SU-DHL-6 (cell line): ENCODE measurements at regions not wholly inside any gene's neighbourhood (a gene's known extent, or its start where the extent isn't known, plus 50 kb on each side); places are given as distances from the start of the nearest gene placed in this dataset.

Experiments
- H2AFZ ChIP-seq: fragments of 200-600 bp; sonication (generic); 2 replicates; pipeline ENCODE4 v1.6.1; 2014; ENCODE audit warnings: low read depth, mild to moderate bottlenecking, moderate library complexity, mixed read lengths, antibody characterized with exemption, low read length; ENCODE audit not compliant: severe bottlenecking
- H3F3A ChIP-seq: fragments of 200-600 bp; shearing (Covaris generic); 2 replicates; pipeline ENCODE4 v1.6.0; 2016; ENCODE audit warnings: antibody characterized with exemption, mild to moderate bottlenecking; ENCODE audit not compliant: insufficient read depth
- H3K27ac ChIP-seq: fragments of 200-600 bp; sonication (generic); 2 replicates; pipeline ENCODE4 v1.5.1; 2016; ENCODE audit warnings: low read depth, mild to moderate bottlenecking, low read length, moderate library complexity, mixed read lengths
- H3K27me3 ChIP-seq: fragments of 200-600 bp; sonication (generic), shearing (Covaris generic); 2 replicates; pipeline ENCODE4 v1.6.0; 2014; ENCODE audit warnings: mild to moderate bottlenecking, low read length
- H3K36me3 ChIP-seq: fragments of 200-600 bp; sonication (generic); 2 replicates; pipeline ENCODE4 v1.6.1; 2014; ENCODE audit warnings: mild to moderate bottlenecking, low read length, mixed read lengths
- H3K4me2 ChIP-seq: fragments of 300-600, 200-600 bp; shearing (Covaris generic), sonication (generic); 2 replicates; pipeline ENCODE4 v1.6.0; 2014; ENCODE audit warnings: low read length, low read depth, mild to moderate bottlenecking; ENCODE audit not compliant: poor library complexity, severe bottlenecking
- H3K4me3 ChIP-seq: fragments of 200-600 bp; sonication (generic); 2 replicates; pipeline ENCODE4 v1.5.1; 2014; ENCODE audit warnings: antibody characterized with exemption, low read length, mild to moderate bottlenecking, mixed read lengths; ENCODE audit not compliant: insufficient read depth, poor library complexity, severe bottlenecking
- H3K79me2 ChIP-seq: fragments of 200-600 bp; sonication (generic); 2 replicates; pipeline ENCODE4 v1.6.1; 2014; ENCODE audit warnings: mild to moderate bottlenecking, low read length, moderate library complexity; ENCODE audit not compliant: insufficient read depth
- H3K9ac ChIP-seq: fragments of 200-600 bp; sonication (generic); 2 replicates; pipeline ENCODE4 v1.7.0; 2014; ENCODE audit warnings: mild to moderate bottlenecking, low read length
- H3K9me2 ChIP-seq: fragments of 200-600 bp; sonication (generic); replicated peaks from 2 replicates; pipeline ENCODE4 v1.6.1; 2014; ENCODE audit warnings: low read length; ENCODE audit not compliant: insufficient read depth
- H3K9me3 ChIP-seq: fragments of 200-600 bp; sonication (generic); 2 replicates; pipeline ENCODE4 v1.6.1; 2014; ENCODE audit warnings: low read length, mixed read lengths; ENCODE audit not compliant: insufficient read depth
- H4K20me1 ChIP-seq: fragments of 200-600 bp; sonication (generic); 2 replicates; pipeline ENCODE4 v1.6.1; 2014; ENCODE audit warnings: low read depth, mild to moderate bottlenecking, antibody characterized with exemption, low read length, moderate library complexity, mixed read lengths
- EZH2phosphoT487 ChIP-seq: fragments of 200-600 bp; sonication (generic), shearing (Covaris generic); conservative IDR thresholded peaks from 2 replicates; pipeline ENCODE4 v1.6.1; 2018; ENCODE audit warnings: mild to moderate bottlenecking, antibody characterized with exemption, low read length, moderate library complexity, mixed read lengths
- TF ChIP-seq, protein P1 (sequence below): fragments of 200-600 bp; sonication (generic); IDR thresholded peaks from one replicate; pipeline ENCODE4 v1.5.1; 2017; ENCODE audit warnings: antibody characterized with exemption, mild to moderate bottlenecking, low read length, moderate library complexity; ENCODE audit not compliant: insufficient read depth, poor library complexity, severe bottlenecking

- no peak overlapping the region for H3K4me2 ChIP-seq
- H2AFZ ChIP-seq = no peak overlapping the region
- H4K20me1 ChIP-seq = no peaks in the 10 kb centered on the region
- no peaks in the 10 kb centered on the region for H3F3A ChIP-seq
- H3K27ac ChIP-seq = no peak overlapping the region
- no peaks in the 10 kb centered on the region for H3K79me2 ChIP-seq
- H3K9me3 ChIP-seq = no peaks in the 10 kb centered on the region
- H3K9me2 ChIP-seq = no peaks in the 10 kb centered on the region
- no peaks in the 10 kb centered on the region for H3K27me3 ChIP-seq
- H3K4me3 ChIP-seq = no peak overlapping the region
- no peak overlapping the region for H3K9ac ChIP-seq
- TF ChIP-seq, protein P1, sequence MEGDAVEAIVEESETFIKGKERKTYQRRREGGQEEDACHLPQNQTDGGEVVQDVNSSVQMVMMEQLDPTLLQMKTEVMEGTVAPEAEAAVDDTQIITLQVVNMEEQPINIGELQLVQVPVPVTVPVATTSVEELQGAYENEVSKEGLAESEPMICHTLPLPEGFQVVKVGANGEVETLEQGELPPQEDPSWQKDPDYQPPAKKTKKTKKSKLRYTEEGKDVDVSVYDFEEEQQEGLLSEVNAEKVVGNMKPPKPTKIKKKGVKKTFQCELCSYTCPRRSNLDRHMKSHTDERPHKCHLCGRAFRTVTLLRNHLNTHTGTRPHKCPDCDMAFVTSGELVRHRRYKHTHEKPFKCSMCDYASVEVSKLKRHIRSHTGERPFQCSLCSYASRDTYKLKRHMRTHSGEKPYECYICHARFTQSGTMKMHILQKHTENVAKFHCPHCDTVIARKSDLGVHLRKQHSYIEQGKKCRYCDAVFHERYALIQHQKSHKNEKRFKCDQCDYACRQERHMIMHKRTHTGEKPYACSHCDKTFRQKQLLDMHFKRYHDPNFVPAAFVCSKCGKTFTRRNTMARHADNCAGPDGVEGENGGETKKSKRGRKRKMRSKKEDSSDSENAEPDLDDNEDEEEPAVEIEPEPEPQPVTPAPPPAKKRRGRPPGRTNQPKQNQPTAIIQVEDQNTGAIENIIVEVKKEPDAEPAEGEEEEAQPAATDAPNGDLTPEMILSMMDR = no peak
- no peak for TF ChIP-seq EZH2phosphoT487
- no peaks in the 10 kb centered on the region for H3K36me3 ChIP-seq
These were observed 279.9 kb upstream of the TARS1 start for GRCh38 chr5:33160871-33161270.

DNA sequence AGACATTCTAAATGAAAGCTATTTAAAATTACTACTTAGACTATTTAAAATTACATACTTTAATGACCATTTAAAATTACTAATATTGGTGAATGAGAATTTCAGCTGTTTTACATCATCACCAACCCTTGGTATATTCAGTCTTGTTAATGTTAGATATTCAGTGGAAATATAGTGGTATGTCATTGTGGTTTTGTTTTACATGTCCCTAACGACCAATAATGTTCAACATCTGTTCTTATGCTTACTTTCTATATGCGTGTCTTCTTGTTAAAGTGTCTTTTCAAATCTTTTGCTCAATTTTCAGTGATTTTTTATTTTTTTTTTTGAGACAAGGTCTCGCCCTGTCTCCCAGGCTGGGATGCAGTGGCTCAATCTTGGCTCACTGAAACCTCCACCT lies 279.3 kb upstream of the TARS1 start:
- Histone ChIP-seq H2AFZ (no peak overlapping the region), H4K20me1 (no peaks in the 10 kb centered on the region), H3K9me3 (no peaks in the 10 kb centered on the region), H3K4me3 (no peak overlapping the region), H3K9ac (no peak overlapping the region), H3K9me2 (no peaks in the 10 kb centered on the region), H3K36me3 (no peaks in the 10 kb centered on the region), H3F3A (no peaks in the 10 kb centered on the region), H3K4me2 (no peak overlapping the region), H3K27me3 (no peaks in the 10 kb centered on the region), H3K27ac (no peak overlapping the region), H3K79me2 (no peaks in the 10 kb centered on the region)
- TF ChIP-seq, protein P1 = no peak
- no peak for TF ChIP-seq EZH2phosphoT487

DNA sequence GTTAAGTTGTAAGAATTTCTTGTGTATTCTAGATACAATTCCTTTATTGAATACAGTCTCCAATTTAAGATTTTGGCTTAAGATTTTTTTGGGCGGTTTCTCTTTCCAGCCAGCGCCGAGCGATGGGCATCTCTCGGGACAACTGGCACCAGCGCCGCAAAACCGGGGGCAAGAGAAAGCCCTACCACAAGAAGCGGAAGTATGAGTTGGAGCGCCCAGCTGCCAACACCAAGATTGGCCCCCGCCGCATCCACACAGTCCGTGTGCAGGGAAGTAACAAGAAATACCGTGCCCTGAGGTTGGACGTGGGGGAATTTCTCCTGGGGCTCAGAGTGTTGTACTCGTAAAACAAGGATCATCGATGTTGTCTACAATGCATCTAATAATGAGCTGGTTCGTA lies 278.7 kb upstream of the TARS1 start:
- no peak overlapping the region for H3K4me2 ChIP-seq
- H4K20me1 ChIP-seq = no peaks in the 10 kb centered on the region
- no peak overlapping the region for H3K9ac ChIP-seq
- no peaks in the 10 kb centered on the region for H3K36me3 ChIP-seq
- H3K27ac ChIP-seq = no peak overlapping the region
- H3K27me3 ChIP-seq = no peaks in the 10 kb centered on the region
- TF ChIP-seq EZH2phosphoT487 = no peak
- TF ChIP-seq, protein P1 = no peak
- H3K4me3 ChIP-seq = no peak overlapping the region
- H3K9me3 ChIP-seq = no peaks in the 10 kb centered on the region
- H3K9me2 ChIP-seq = no peaks in the 10 kb centered on the region
- no peaks in the 10 kb centered on the region for H3K79me2 ChIP-seq
- no peaks in the 10 kb centered on the region for H3F3A ChIP-seq
- H2AFZ ChIP-seq = no peak overlapping the region
